Colon (tissue), 2 donors: ENCODE measurements at regions not wholly inside any gene's neighbourhood (a gene's known extent, or its start where the extent isn't known, plus 50 kb on each side); places are given as distances from the start of the nearest gene placed in this dataset.
"Not testable (repeated sequence)": the region's sequence is repeated elsewhere in the genome, so short reads cannot be mapped to it uniquely, and the experiment has no call there.

Experiments used
- FAIRE-seq: peaks from 2 replicates; lab custom pipeline; 2012; peaks lifted over from hg19 to GRCh38; lab: Jason Lieb, UNC
- donor health status: control.
- donor health status: control.

- no peak for FAIRE-seq
Measured at GRCh38 chr6:137655291-137655690, 161.1 kb upstream of the OLIG3 start.

- FAIRE-seq, result no peak
Measured at GRCh38 chr6:137656735-137657134, 162.5 kb upstream of the OLIG3 start.

- no peak for FAIRE-seq
Measured at GRCh38 chr6:137657351-137657911, 163.2 kb upstream of the OLIG3 start.

GRCh38 chr6:137658287-137658686 lies 164.1 kb upstream of the OLIG3 start:
- no peak for FAIRE-seq

GRCh38 chr6:137659871-137660270 lies 165.7 kb upstream of the OLIG3 start:
- peak; percentile 36 for FAIRE-seq

GRCh38 chr6:137660296-137660731 lies 166.1 kb upstream of the OLIG3 start:
- FAIRE-seq, result no peak

GRCh38 chr6:137661601-137662000 lies 167.4 kb upstream of the OLIG3 start:
- no peak for FAIRE-seq

- no peak for FAIRE-seq
Measured at GRCh38 chr6:137664183-137664582, 170.0 kb upstream of the OLIG3 start.

- no peak for FAIRE-seq
Measured at GRCh38 chr6:137665342-137665934, 171.2 kb upstream of the OLIG3 start.

- FAIRE-seq, result no peak
Measured at GRCh38 chr6:137666202-137666774, 172.1 kb upstream of the OLIG3 start.

GRCh38 chr6:137673603-137674002 lies 179.4 kb upstream of the OLIG3 start:
- FAIRE-seq, result no peak

- FAIRE-seq, result no peak
Measured at GRCh38 chr6:137676888-137677287, 182.7 kb upstream of the OLIG3 start.

GRCh38 chr6:137677709-137678108 lies 183.5 kb upstream of the OLIG3 start:
- FAIRE-seq, result no peak

- no peak for FAIRE-seq
Measured at GRCh38 chr6:137678451-137678850, 184.3 kb upstream of the OLIG3 start.

GRCh38 chr6:137680705-137681346 lies 186.2 kb upstream of the TNFAIP3 start:
- no peak for FAIRE-seq

- FAIRE-seq, result no peak
Measured at GRCh38 chr6:137681445-137682009, 185.5 kb upstream of the TNFAIP3 start.

GRCh38 chr6:137682658-137683057 lies 184.4 kb upstream of the TNFAIP3 start:
- not testable (repeated sequence) for FAIRE-seq

- FAIRE-seq, result no peak
Measured at GRCh38 chr6:137683916-137684315, 183.1 kb upstream of the TNFAIP3 start.

- no peak for FAIRE-seq
Measured at GRCh38 chr6:137685798-137686375, 181.2 kb upstream of the TNFAIP3 start.

GRCh38 chr6:137687818-137688217 lies 179.2 kb upstream of the TNFAIP3 start:
- no peak for FAIRE-seq

GRCh38 chr6:137688230-137688971 lies 178.7 kb upstream of the TNFAIP3 start:
- FAIRE-seq, result no peak

- no peak for FAIRE-seq
Measured at GRCh38 chr6:137689377-137689776, 177.7 kb upstream of the TNFAIP3 start.
